ENCODE measurements at regions not wholly inside any gene's neighbourhood (a gene's known extent, or its start where the extent isn't known, plus 50 kb on each side); places are given as distances from the start of the nearest gene placed in this dataset.
"Not testable (repeated sequence)": the region's sequence is repeated elsewhere in the genome, so short reads cannot be mapped to it uniquely, and the experiment has no call there.

DNA sequence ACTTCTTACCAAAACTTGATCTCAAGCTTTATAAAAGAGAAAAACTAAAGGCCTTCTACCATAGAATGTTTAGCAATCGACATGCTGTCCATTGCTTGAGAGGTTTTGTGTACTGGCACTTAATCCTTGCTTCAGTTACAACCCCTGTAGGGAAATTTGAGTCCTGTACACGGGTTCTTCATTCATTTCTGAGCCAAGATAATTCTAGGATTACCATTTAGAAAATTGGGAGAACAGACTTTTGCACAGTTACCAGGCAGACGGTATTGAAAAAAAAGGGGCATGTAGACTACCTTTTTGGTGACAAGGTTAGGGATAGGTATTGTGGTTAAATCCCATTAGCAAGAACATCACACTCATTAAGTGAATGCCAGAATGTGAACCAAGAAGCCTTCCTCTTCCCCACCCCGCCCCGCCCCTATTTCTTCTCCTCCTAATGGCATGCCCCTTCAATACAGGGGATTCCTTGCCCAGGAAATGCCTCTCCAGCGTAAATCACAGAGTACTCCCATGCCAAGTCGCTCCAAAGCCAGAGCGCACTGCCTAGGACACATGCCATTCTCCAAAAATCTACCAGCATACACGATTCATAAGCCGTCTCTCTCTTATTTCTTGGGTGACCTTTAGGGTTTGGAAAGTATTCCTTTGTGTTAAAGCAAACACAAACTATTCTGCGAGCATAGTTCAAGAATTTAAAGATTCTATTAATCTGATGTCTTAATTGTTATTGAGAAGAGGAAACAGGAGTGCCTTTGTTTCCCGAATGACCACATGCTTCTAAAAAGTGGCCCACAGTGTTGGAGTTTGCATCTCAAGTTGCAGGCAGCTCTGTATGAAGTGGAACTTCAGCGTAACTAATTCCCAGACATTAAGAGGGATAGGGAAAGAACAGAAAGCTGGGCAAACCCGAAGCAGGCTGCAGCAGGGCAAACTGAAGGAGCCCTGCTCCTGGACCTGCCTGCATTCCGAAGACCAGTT is 164.0 kb upstream of the NR2F2 start:
- no peak for DNase-seq (ENCODE audit: low read depth)

GRCh38 chr15:96170616-96170978 is 159.9 kb upstream of the NR2F2 start:
- not testable (repeated sequence) for DNase-seq (ENCODE audit: low read depth)

DNA sequence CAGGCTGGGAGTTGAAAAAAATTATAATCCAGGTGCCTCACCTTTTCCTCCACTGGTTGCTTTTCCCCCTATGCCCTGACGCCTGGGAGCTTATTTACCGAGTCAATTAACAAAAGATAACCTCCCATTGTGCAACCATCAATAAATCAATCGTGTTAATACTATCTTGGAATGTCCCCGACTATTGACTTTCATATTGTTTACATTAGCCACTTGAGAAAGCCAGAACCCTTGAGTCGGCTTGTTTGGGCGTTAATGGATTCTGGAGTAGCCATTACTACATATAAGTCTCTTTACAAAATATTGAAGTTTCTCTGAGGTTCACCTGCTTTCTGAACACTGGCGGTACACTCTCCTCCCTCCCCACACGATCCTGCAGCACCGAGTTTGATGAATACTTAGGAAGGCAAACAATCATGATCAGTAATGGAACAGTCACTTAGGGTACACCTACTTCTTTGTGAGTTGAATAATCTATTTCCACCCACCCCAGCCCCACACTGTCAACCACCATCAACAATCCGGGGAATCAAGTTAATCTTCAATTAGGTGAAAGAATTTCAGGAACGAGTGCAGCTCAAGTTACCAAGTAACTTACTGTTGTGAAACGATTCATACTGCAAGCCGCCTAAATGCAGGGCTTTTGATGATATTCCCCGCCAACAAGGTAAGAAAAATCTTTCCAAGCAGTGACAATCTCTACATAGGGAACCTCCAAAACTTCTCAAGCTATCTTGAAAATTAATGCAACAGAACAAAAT is 159.3 kb upstream of the NR2F2 start:
- peak; percentile 23 for DNase-seq (ENCODE audit: low read depth)

- DNase-seq (ENCODE audit: low read depth): peak; percentile 25
These were observed 158.6 kb upstream of the NR2F2 start for GRCh38 chr15:96171853-96172296.

GRCh38 chr15:96172417-96172816 is 158.1 kb upstream of the NR2F2 start:
- no peak for DNase-seq (ENCODE audit: low read depth)

DNA sequence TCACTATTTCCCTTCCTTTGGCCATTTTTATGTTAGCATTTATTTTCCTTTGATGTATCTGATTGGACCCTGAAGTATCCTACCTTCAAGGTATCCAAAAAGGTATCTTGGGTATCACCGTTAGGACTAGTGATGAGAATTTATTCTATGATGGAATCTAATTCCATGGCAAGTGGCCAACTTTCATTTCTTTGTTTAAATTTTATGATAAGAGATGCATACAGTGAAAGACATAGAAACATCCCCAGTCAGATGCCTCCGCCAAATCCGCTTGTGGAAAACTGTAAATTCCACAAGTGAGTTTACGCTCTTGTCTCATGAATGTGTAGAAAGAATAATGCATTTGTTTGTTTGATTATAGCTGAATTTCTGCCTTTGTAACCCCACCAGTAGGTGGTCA is 153.7 kb upstream of the NR2F2 start:
- no peak for DNase-seq (ENCODE audit: low read depth)

- no peak for DNase-seq (ENCODE audit: low read depth)
These were observed 153.2 kb upstream of the NR2F2 start for GRCh38 chr15:96177279-96177678.

DNA sequence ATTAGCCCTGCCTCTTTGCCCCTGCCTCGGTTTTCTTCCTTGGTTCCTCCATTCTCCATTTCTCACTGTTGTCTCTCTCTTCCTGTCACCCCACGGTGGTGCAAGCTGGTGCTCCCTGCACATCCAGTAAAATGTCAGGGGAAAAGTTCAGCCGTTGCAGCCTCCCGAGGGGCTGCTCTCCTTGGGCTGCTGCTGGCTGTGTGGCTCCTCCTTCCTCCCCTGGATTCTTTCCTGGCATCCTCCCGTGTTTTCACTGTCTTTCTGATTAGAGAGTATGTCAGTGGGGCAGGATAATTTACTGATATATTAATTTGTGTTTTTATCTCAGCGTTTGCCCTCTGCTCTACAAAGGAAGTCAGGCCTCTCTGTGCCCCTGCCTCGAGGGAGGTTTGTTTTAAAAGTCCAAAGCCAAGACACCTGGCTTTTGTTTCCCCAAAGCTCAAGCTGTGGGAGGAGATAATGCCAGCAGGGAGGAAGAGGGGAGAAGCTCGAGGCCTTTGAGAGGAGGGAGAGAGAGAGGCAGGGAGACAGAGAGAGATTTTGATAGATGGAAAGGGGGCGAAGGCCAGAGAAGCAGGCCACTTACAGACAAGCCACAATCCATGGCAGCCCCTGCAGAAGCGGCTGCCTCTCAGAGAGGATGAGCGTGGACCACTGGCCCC is 150.3 kb upstream of the NR2F2 start:
- DNase-seq (ENCODE audit: low read depth): no peak

GRCh38 chr15:96181217-96181616 is 149.3 kb upstream of the NR2F2 start:
- no peak for DNase-seq (ENCODE audit: low read depth)

GRCh38 chr15:96181873-96182301 is 148.6 kb upstream of the NR2F2 start:
- DNase-seq (ENCODE audit: low read depth): peak; percentile 6

DNA sequence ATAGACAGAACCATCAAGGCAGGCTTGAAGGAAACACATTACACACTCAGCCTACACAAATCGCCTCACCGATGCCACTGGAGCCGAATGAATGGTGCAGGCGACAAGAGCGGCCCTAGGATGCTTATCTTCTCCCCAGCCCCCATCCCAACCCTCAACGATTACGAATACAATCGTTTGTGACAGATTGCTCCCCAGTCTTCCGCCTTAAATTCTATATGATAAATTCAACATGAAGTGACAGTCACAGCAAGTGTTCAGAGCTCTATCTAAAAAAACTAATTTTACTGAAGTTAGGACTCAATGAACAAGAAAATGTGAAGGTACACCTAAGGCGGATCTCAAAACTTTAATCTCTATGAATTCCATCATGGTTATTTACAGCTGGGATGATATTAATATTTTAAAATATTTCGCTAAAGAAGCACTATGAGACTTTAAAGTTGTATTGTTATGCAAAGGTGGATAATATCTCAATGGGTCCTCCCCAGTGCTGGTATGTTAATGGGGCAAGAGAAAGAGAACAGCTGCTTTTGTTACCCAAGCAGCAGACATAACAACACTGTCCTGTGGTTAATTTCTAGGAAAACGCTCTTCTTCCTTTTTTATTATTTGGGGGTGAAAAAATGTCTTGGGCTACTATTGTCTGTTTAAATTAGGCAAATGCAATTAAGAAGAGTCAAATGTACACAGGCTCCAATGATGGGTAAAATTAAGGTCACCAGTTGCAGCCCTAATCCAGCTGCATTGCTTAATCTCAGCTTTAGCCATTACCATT is 147.6 kb upstream of the NR2F2 start:
- DNase-seq (ENCODE audit: low read depth): no peak

DNA sequence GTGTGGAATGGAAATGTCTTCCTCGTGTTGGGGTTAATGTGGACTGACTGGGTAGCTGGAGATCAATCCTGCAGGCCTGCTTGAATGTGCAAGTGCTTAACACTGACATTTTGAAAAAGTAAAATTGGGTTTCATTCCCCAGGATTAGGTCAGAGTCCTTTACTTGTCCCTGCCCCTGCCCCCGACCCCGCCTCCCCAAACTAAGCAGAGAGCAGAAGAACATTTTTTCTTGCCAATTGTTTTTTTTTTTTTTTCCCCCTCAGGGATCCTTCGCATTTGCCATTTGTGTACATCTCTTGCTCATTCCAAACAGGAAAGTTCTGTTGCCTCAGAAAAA is 147.0 kb upstream of the NR2F2 start:
- no peak for DNase-seq (ENCODE audit: low read depth)

DNA sequence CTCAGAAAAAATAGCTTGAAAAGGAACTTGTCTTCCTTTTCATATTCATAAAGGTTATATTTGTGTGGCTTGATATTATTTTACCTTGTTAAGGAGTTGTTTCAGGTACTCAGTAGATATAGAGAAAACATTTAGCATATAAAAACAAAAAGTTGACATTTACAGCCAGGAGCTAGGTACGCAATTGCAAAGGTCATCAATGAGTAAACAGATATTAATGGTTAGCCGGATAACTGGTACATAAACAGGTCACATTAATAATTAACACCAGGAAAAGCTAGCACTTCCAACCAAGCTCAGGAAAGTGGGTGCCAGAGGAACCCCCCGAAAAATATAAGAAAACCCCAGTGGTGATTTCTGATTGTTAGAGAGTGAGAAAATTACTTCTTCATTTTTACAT is 146.6 kb upstream of the NR2F2 start:
- no peak for DNase-seq (ENCODE audit: low read depth)

DNA sequence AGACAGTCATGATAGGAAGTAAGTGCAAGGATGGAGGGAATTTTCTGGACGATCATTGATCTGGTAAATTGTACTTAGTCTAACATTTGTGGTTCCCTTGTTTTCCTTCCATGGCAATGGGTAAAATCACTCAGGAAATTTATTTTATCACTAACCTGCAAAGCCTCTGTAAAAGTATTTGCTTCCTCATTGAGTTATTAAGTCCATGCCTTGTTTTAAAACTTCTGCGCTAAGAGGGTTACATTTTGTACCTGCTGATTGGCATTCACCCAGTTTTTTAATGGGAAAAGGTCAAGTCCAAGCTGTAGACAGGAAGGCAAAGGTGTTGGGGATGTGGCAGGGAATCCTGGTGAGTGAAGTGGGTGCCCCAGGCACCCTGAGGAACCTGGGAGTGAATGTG is 146.2 kb upstream of the NR2F2 start:
- DNase-seq (ENCODE audit: low read depth): no peak

DNA sequence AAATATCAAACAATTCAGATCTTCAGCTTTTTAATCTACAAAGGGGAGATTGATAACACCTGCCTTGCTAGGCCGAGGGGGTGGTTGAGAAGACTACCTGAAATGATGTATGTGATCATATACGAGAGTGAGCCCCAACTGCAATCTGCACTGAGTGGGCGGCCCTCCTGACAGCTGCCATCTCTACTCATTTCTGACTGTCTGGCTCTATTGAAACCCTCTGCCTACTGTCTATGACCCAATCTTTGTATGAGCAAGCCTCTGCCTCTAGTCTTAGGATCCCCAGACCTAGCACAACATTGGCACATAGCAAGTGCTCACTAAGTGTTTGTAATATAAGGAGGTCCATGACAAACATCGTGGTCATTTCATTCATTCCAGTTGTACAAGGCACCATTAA is 144.4 kb upstream of the NR2F2 start:
- no peak for DNase-seq (ENCODE audit: low read depth)

- DNase-seq (ENCODE audit: low read depth): no peak
These were observed 142.9 kb upstream of the NR2F2 start for GRCh38 chr15:96187341-96188305.

- no peak for DNase-seq (ENCODE audit: low read depth)
These were observed 132.8 kb upstream of the NR2F2 start for GRCh38 chr15:96197721-96198120.

DNA sequence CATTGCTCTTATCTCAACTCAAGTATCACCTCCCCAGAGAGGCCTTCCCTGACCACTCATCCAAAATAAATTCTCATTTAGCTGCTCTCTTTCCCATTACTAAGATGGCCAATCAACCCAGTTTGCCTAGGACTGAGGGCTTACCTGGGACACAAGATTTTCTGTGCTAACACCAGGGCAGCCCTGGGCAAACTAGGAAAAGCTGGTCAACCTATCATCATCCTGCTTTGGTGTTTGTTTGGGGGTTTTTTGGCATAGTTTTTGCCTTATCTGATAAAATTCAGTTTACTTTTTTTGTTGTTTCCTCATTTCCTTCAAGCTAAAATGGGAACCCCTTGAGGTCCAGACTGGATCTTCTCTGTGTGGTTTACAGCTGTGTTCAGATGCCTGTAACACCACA is 131.4 kb upstream of the NR2F2 start:
- no peak for DNase-seq (ENCODE audit: low read depth)

DNA sequence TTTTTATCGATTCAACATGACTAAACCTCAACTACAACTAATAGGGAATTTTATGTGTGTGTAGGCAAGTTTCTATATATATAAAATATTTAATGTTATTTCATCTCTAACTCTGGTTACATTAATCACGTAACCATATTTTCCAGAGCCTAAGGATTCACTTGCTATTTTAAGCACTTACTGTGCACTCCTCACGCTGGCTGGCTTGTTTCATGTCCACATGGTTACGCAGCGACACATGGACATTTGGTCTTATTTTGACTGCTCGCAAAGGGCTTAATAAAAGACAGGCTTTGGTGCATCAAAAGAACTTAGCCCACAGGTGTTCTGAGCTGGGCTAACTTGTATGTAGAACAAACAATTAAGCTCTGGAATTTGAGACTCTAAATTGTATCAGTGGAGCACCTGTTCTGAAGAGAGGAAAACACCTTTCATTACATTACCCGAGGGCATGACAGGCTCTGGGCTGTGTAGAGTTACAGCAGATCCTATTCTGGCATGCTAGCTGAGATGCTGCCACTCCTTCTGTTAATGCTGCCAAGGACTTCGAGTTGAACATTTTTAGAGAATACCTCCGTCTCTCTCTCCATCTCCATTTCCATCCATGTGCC is 130.0 kb upstream of the NR2F2 start:
- DNase-seq (ENCODE audit: low read depth): no peak

DNA sequence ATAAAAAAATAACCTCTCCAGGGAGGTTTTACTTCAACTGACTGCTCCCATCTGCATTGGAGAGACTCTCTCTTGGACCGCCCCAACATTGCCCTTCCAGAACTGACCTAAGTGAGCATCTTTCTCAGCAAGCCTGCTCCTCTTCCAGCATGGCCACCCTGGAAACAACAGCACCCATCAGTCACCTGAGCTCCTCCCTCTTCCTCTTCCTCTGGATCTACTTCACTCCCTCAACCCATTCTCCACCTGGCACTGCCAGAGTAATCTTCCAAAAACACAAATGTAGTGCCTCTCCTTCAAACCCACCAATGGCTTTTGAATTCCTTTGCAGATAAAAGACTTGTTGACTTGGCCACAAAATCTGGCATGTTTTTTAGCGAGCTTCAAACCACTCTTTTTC is 128.8 kb upstream of the NR2F2 start:
- no peak for DNase-seq (ENCODE audit: low read depth)

All from M059J (cell line).